ENCODE measurements at regions not wholly inside any gene's neighbourhood (a gene's known extent, or its start where the extent isn't known, plus 50 kb on each side); places are given as distances from the start of the nearest gene placed in this dataset.

DNA sequence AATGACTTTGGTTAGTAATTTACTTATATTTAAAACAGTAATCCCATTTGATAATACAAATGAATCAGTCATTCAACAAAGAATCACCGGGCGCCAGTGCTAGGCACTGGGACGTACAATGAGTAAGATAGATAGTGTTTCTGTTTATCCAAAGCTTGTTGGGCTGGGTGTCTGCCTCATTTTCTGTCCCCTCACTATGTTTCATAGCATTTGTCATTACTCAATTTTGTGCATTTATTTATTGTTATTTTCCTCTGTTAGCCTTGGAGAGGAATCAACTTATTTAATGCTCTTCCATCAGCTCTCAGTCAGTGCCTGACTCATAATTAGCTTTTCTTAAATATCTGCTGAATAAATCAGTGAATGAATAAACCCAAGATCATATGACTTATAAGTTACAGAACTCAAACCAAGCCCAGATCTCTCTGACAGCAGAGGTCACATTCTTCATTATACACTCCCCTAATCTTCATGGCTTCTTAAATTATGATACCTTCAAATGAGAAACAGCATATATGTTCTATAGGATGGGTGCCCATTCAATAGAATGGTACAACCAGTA lies 86.2 kb downstream of the TSPAN8 start:
- intact Hi-C loops (cut with micrococcal nuclease; ENCODE audit: unreplicated experiment) = no loop called here
- no peaks in the 10 kb centered on the region for H3K9me3 Mint-ChIP-seq (ENCODE audit: unreplicated experiment)
- no peak overlapping the region for H3K27ac Mint-ChIP-seq (ENCODE audit: unreplicated experiment)
- Histone ChIP-seq H3K9me3 (no peaks in the 10 kb centered on the region), H3K4me1 (no peaks in the 10 kb centered on the region), H3K4me3 (ENCODE audit: low read depth, low read length) (no peak overlapping the region), H3K27me3 (replicated peaks; ENCODE audit: control insufficient read depth, insufficient read depth, low read length) (no peaks in the 10 kb centered on the region), H3K36me3 (ENCODE audit: control insufficient read depth, insufficient read depth, low read length) (no peaks in the 10 kb centered on the region)
- no peaks in the 10 kb centered on the region for H3K27me3 Mint-ChIP-seq (ENCODE audit: insufficient read depth, unreplicated experiment)
- CTCF ChIA-PET = no interaction called here
- no peak overlapping the region for H3K4me3 Mint-ChIP-seq (ENCODE audit: unreplicated experiment)
- no peaks in the 10 kb centered on the region for H3K36me3 Mint-ChIP-seq (ENCODE audit: insufficient read depth, unreplicated experiment)
- no TSS peak for BruUV-seq (replicated peaks)
- POLR2A ChIA-PET = no interaction called here
- no peak for DNase-seq
- H3K4me1 Mint-ChIP-seq (ENCODE audit: low read depth, unreplicated experiment) = no peaks in the 10 kb centered on the region
- TF ChIP-seq, protein P1, sequence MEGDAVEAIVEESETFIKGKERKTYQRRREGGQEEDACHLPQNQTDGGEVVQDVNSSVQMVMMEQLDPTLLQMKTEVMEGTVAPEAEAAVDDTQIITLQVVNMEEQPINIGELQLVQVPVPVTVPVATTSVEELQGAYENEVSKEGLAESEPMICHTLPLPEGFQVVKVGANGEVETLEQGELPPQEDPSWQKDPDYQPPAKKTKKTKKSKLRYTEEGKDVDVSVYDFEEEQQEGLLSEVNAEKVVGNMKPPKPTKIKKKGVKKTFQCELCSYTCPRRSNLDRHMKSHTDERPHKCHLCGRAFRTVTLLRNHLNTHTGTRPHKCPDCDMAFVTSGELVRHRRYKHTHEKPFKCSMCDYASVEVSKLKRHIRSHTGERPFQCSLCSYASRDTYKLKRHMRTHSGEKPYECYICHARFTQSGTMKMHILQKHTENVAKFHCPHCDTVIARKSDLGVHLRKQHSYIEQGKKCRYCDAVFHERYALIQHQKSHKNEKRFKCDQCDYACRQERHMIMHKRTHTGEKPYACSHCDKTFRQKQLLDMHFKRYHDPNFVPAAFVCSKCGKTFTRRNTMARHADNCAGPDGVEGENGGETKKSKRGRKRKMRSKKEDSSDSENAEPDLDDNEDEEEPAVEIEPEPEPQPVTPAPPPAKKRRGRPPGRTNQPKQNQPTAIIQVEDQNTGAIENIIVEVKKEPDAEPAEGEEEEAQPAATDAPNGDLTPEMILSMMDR (IDR thresholded peaks at IDR 0.05; ENCODE audit: insufficient read depth in 1 of 2, low read depth in 1 of 2, low read length in 1 of 2, severe bottlenecking in 1 of 2, unreplicated experiment in 1 of 2) = no peak

DNA sequence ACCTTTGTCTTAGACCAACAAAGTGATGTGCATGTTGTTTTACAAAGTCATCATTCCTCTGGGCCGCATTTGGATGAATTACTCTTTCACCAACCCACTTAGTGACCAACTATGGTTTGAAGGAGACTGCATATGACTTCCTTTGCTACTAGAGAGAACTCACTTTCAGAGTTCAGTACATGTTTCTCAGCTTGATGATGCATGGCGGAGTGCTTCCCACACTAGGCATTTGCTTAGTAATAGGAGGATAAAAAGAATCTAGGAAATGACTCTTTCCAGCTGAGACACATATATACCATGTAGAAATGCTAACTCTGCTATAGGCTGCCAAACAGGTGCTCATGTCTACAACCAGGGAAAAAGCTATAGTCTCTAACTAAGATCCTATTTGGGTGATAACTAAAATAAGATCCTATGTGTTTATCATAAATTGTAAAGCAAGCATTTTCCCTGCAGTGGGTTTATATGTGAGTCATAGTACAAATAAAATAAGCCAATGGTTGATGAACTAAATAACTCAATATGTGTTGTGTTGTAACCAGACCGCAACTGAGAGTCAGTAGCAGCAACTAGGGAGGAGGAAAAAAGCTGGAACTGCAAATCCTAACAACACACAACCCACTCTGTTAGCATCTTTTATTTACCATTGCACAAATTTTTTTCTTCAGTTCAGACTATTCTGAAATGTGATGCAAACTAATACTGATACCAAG lies 87.2 kb downstream of the TSPAN8 start:
- TF ChIP-seq, protein P1 (IDR thresholded peaks at IDR 0.05; ENCODE audit: insufficient read depth in 1 of 2, low read depth in 1 of 2, low read length in 1 of 2, severe bottlenecking in 1 of 2, unreplicated experiment in 1 of 2) = no peak
- no peaks in the 10 kb centered on the region for H3K4me1 Mint-ChIP-seq (ENCODE audit: low read depth, unreplicated experiment)
- Histone ChIP-seq H3K4me1 (no peaks in the 10 kb centered on the region), H3K9me3 (no peaks in the 10 kb centered on the region), H3K36me3 (ENCODE audit: control insufficient read depth, insufficient read depth, low read length) (no peaks in the 10 kb centered on the region), H3K27me3 (replicated peaks; ENCODE audit: control insufficient read depth, insufficient read depth, low read length) (no peaks in the 10 kb centered on the region), H3K4me3 (ENCODE audit: low read depth, low read length) (no peak overlapping the region)
- no peak overlapping the region for H3K4me3 Mint-ChIP-seq (ENCODE audit: unreplicated experiment)
- no peaks in the 10 kb centered on the region for H3K9me3 Mint-ChIP-seq (ENCODE audit: unreplicated experiment)
- ChIA-PET POLR2A (no interaction called here), CTCF (no interaction called here)
- H3K36me3 Mint-ChIP-seq (ENCODE audit: insufficient read depth, unreplicated experiment) = no peaks in the 10 kb centered on the region
- BruUV-seq (replicated peaks) = no TSS peak
- intact Hi-C loops (cut with micrococcal nuclease; ENCODE audit: unreplicated experiment) = no loop called here
- no peak overlapping the region for H3K27ac Mint-ChIP-seq (ENCODE audit: unreplicated experiment)
- no peak for DNase-seq
- H3K27me3 Mint-ChIP-seq (ENCODE audit: insufficient read depth, unreplicated experiment) = no peaks in the 10 kb centered on the region

DNA sequence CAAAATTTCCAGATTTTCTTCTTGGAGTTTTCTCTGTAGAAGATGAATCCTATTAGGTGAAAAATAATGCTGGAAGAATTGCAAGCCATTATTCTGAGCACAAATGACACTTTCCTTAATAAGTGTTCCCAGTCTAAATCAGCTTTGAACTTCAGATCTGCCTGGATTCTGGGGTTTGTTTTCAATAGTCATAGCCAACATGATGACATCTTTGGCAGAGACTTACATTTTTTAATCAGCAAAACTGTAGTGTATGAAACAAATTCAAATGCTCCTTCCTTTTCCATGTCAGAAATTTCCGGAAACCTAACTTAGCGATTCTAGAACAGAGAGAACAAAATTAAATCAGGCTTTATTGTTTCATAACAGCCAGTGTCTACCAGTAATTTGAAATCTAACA lies 88.5 kb downstream of the TSPAN8 start:
- Mint-ChIP-seq H3K9me3 (ENCODE audit: unreplicated experiment) (no peaks in the 10 kb centered on the region), H3K36me3 (ENCODE audit: insufficient read depth, unreplicated experiment) (no peaks in the 10 kb centered on the region), H3K4me1 (ENCODE audit: low read depth, unreplicated experiment) (no peaks in the 10 kb centered on the region), H3K27me3 (ENCODE audit: insufficient read depth, unreplicated experiment) (no peaks in the 10 kb centered on the region), H3K4me3 (ENCODE audit: unreplicated experiment) (no peak overlapping the region), H3K27ac (ENCODE audit: unreplicated experiment) (no peak overlapping the region)
- ChIA-PET POLR2A (no interaction called here), CTCF (no interaction called here)
- Histone ChIP-seq H3K4me1 (no peaks in the 10 kb centered on the region), H3K4me3 (ENCODE audit: low read depth, low read length) (no peak overlapping the region), H3K9me3 (no peaks in the 10 kb centered on the region), H3K27me3 (replicated peaks; ENCODE audit: control insufficient read depth, insufficient read depth, low read length) (no peaks in the 10 kb centered on the region), H3K36me3 (ENCODE audit: control insufficient read depth, insufficient read depth, low read length) (no peaks in the 10 kb centered on the region)
- DNase-seq = no peak
- intact Hi-C loops (cut with micrococcal nuclease; ENCODE audit: unreplicated experiment) = no loop called here
- TF ChIP-seq, protein P1 (IDR thresholded peaks at IDR 0.05; ENCODE audit: insufficient read depth in 1 of 2, low read depth in 1 of 2, low read length in 1 of 2, severe bottlenecking in 1 of 2, unreplicated experiment in 1 of 2) = no peak
- no TSS peak for BruUV-seq (replicated peaks)
